B cell (primary cell): ENCODE measurements at regions not wholly inside any gene's neighbourhood (a gene's known extent, or its start where the extent isn't known, plus 50 kb on each side); places are given as distances from the start of the nearest gene placed in this dataset.

Experiments
- ATAC-seq: fragments of 200-7000 bp; cut with Tn5 transposase; one replicate; pipeline ENCODE4 v1.10.0; 2021; ENCODE audit warnings: low read depth, mild to moderate bottlenecking, moderate number of reproducible peaks, moderate library complexity
- CTCF ChIA-PET: fragments of 350-600 bp; sonication (Branson Sonifier 250); formaldehyde crosslinking; loops from one replicate; lab custom pipeline; 2021; ENCODE audit warnings: antibody characterized with exemption, inconsistent platforms; lab: Charles Lee
- POLR2A ChIA-PET: fragments of 350-600 bp; sonication (Branson Sonifier 250); formaldehyde crosslinking; loops from one replicate; lab custom pipeline; 2021; ENCODE audit warnings: antibody characterized with exemption; lab: Charles Lee
- DNase-seq: peaks from one replicate; pipeline ENCODE4 v3.0.0; 2013
- H2AFZ ChIP-seq: 2 replicates; pipeline ENCODE4 v1.6.1; 2012; ENCODE audit warnings: mild to moderate bottlenecking, low read depth, low read length; ENCODE audit not compliant: insufficient read depth, poor library complexity, severe bottlenecking
- H3K27ac ChIP-seq, 2 donors: 1 replicate in 1 of 2; 2 replicates in 1 of 2; pipeline ENCODE4 v1.5.1; 2012 to 2013; ENCODE audit warnings: low read length in 2 of 2, mild to moderate bottlenecking in 2 of 2, moderate library complexity in 1 of 2
- H3K27me3 ChIP-seq, 4 experiments: fragments of 200-600 bp in 1 of 4; sonication (generic) in 1 of 4; replicated peaks in 1 of 4; 1 replicate in 2 of 4; 2 replicates in 2 of 4; pipeline versions ENCODE4 v1.6.1 to v1.7.0; 2013 to 2016; ENCODE audit warnings: low read length in 3 of 4, mild to moderate bottlenecking in 2 of 4, mixed read lengths in 1 of 4, moderate library complexity in 1 of 4; ENCODE audit not compliant: insufficient read depth in 4 of 4, control insufficient read depth in 3 of 4; ENCODE audit errors: control extremely low read depth in 1 of 4
- H3K36me3 ChIP-seq, 2 experiments: replicated peaks in 1 of 2; 1 replicate in 1 of 2; 2 replicates in 1 of 2; pipeline versions ENCODE4 v1.6.1 to v1.7.1; 2013; ENCODE audit warnings: low read length in 1 of 2; ENCODE audit not compliant: insufficient read depth in 2 of 2, control insufficient read depth in 1 of 2; ENCODE audit errors: control extremely low read depth in 1 of 2, extremely low read depth in 1 of 2
- H3K4me1 ChIP-seq, 2 donors: fragments of 200-600 bp in 1 of 2; sonication (generic) in 1 of 2; 1 replicate in 1 of 2; 2 replicates in 1 of 2; pipeline versions ENCODE4 v1.5.1 to v1.6.1; 2013 to 2017; ENCODE audit warnings: low read length in 2 of 2; ENCODE audit not compliant: control insufficient read depth in 2 of 2, insufficient read depth in 2 of 2
- H3K4me2 ChIP-seq: replicated peaks from 2 replicates; pipeline ENCODE3; 2012; ENCODE audit warnings: mild to moderate bottlenecking, low read depth, low read length; ENCODE audit not compliant: poor library complexity, severe bottlenecking
- H3K4me3 ChIP-seq, 5 experiments: fragments of 200-600 bp in 1 of 5; sonication (generic) in 1 of 5; 1 replicate in 3 of 5; 2 replicates in 2 of 5; pipeline versions ENCODE4 v1.5.1 to v1.7.0; 2011 to 2016; ENCODE audit warnings: low read length in 4 of 5, mild to moderate bottlenecking in 4 of 5, low read depth in 2 of 5, control low read depth in 1 of 5, moderate library complexity in 1 of 5; ENCODE audit not compliant: insufficient read depth in 1 of 5; ENCODE audit errors: control extremely low read depth in 1 of 5, extremely low read depth in 1 of 5
- H3K79me2 ChIP-seq: fragments of 200-600 bp; sonication (generic); one replicate; pipeline ENCODE4 v1.6.0; 2016; ENCODE audit warnings: low read length; ENCODE audit not compliant: control insufficient read depth, insufficient read depth
- H3K9ac ChIP-seq: fragments of 200-600 bp; sonication (generic); 2 replicates; pipeline ENCODE4 v1.6.1; 2017; ENCODE audit warnings: mild to moderate bottlenecking, low read length, moderate library complexity
- H3K9me3 ChIP-seq, 3 donors: one replicate each; pipeline versions ENCODE4 v1.6.1 to v1.7.1; 2013; ENCODE audit warnings: low read length in 2 of 3; ENCODE audit not compliant: control insufficient read depth in 2 of 3, insufficient read depth in 1 of 3; ENCODE audit errors: control extremely low read depth in 1 of 3
- H4K20me1 ChIP-seq: 2 replicates; pipeline ENCODE4 v1.6.0; 2012; ENCODE audit warnings: mild to moderate bottlenecking, low read length; ENCODE audit not compliant: insufficient read depth, control insufficient read depth, poor library complexity, severe bottlenecking
- H3K27ac Mint-ChIP-seq: one replicate; pipeline ENCODE4 v1.8.0; 2021; ENCODE audit warnings: mixed read lengths
- H3K27me3 Mint-ChIP-seq: one replicate; pipeline ENCODE4 v1.8.0; 2021; ENCODE audit warnings: mixed read lengths
- H3K4me1 Mint-ChIP-seq: one replicate; pipeline ENCODE4 v1.8.0; 2021; ENCODE audit warnings: mixed read lengths
- H3K4me3 Mint-ChIP-seq: one replicate; pipeline ENCODE4 v1.8.0; 2021; ENCODE audit warnings: mixed read lengths
- H3K9me3 Mint-ChIP-seq: one replicate; pipeline ENCODE4 v1.8.0; 2022; ENCODE audit warnings: mixed read lengths; ENCODE audit not compliant: insufficient read depth
- CTCF ChIP-seq: fragments of 200-600 bp; IDR thresholded peaks from one replicate; pipeline ENCODE4 v1.8.0; 2022; ENCODE audit warnings: antibody characterized with exemption, mild to moderate bottlenecking
- EZH2 ChIP-seq: IDR thresholded peaks from 2 replicates; pipeline ENCODE4 v1.6.1; 2012; ENCODE audit warnings: borderline replicate concordance, low read depth, mild to moderate bottlenecking, moderate library complexity, low read length; ENCODE audit not compliant: insufficient read depth, poor library complexity, severe bottlenecking
- WGBS: methylation state at CpG from one replicate; pipeline ENCODE4 v1.1.5; 2013; ENCODE audit warnings: missing lambda C conversion rate; ENCODE audit not compliant: insufficient coverage; 5-methylcytosine and 5-hydroxymethylcytosine counted together
- intact Hi-C: fragments of 100-400 bp; cut with micrococcal nuclease; formaldehyde crosslinking; loops from one replicate; pipeline ENCODE4 v1.10.0; 2022

GRCh38 chr1:172849653-172850052 lies 190.8 kb downstream of the FASLG start:
- H3K9ac ChIP-seq = no peak overlapping the region
- no CpG with 5 or more reads among the region's 2 CpGs for WGBS
- no peaks in the 10 kb centered on the region for H4K20me1 ChIP-seq
- ATAC-seq (no peak), DNase-seq (no peak)
- no peaks in the 10 kb centered on the region for H3K79me2 ChIP-seq
- Mint-ChIP-seq H3K27me3 (no peaks in the 10 kb centered on the region), H3K4me1 (no peaks in the 10 kb centered on the region), H3K9me3 (no peaks in the 10 kb centered on the region), H3K27ac (no peak overlapping the region), H3K4me3 (no peak overlapping the region)
- H3K4me2 ChIP-seq = no peak overlapping the region
- POLR2A ChIA-PET = interaction anchor here (0.7 kb wide), 1 partner anchor 71 kb away, joined by 5 read pairs; no protein-coding TSS in a partner anchor
- intact Hi-C loops = no loop called here
- H3K9me3 ChIP-seq = no peaks in the 10 kb centered on the region
- CTCF ChIA-PET = interaction anchor here (1.1 kb wide), 1 partner anchor 352 kb away, joined by 4 read pairs; no protein-coding TSS in a partner anchor
- no peak overlapping the region for H3K4me3 ChIP-seq
- no peaks in the 10 kb centered on the region for H3K36me3 ChIP-seq
- H3K27ac ChIP-seq = no peak overlapping the region
- TF ChIP-seq CTCF (no peak), EZH2 (no peak)
- no peaks in the 10 kb centered on the region for H3K4me1 ChIP-seq
- H2AFZ ChIP-seq = no peak overlapping the region
- H3K27me3 ChIP-seq = no peaks in the 10 kb centered on the region

- no peak overlapping the region for H3K4me3 ChIP-seq
- DNase-seq = no peak
- no peak overlapping the region for H3K4me2 ChIP-seq
- no peaks in the 10 kb centered on the region for H3K9me3 ChIP-seq
- H3K27ac ChIP-seq = no peak overlapping the region
- H3K9me3 Mint-ChIP-seq = no peaks in the 10 kb centered on the region
- H3K27me3 ChIP-seq = no peaks in the 10 kb centered on the region
- no peaks in the 10 kb centered on the region for H3K27me3 Mint-ChIP-seq
- intact Hi-C loops = no loop called here
- H2AFZ ChIP-seq = no peak overlapping the region
- no peaks in the 10 kb centered on the region for H3K79me2 ChIP-seq
- no peak overlapping the region for H3K27ac Mint-ChIP-seq
- H3K4me3 Mint-ChIP-seq = no peak overlapping the region
- TF ChIP-seq CTCF = no peak
- TF ChIP-seq EZH2 = no peak
- no peak overlapping the region for H3K9ac ChIP-seq
- ChIA-PET CTCF (no interaction called here), POLR2A (no interaction called here)
- no peaks in the 10 kb centered on the region for H4K20me1 ChIP-seq
- 95% methylated on average over 4 of the region's 8 CpGs for WGBS
- H3K4me1 ChIP-seq = no peaks in the 10 kb centered on the region
- ATAC-seq = no peak
- no peaks in the 10 kb centered on the region for H3K4me1 Mint-ChIP-seq
- H3K36me3 ChIP-seq = no peaks in the 10 kb centered on the region
Observed at GRCh38 chr1:172851077-172851476, 192.2 kb downstream of the FASLG start.
